ENCODE measurements at regions not wholly inside any gene's neighbourhood (a gene's known extent, or its start where the extent isn't known, plus 50 kb on each side); places are given as distances from the start of the nearest gene placed in this dataset.

DNA sequence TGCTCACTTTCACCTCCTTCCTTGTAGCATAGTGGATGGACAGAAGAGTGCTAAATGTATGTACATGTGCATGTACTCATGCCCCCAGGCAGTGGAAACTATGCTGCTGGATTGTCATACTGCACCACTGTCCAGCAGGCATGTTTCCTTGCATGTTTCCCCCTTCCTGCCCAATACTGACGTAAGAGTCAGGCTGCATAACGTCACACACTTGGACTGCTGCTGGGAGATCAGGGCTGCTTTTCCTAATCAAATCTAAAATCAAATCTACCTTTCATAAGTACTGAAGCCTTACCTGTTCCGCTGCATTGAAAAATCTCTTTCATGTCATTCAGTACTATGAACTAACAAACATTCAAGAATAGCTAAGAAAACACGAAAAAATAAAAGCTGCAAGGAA is 67.9 kb upstream of the ROBO1 start:
- TF ChIP-seq EZH2phosphoT487 (IDR thresholded peaks at IDR 0.05; ENCODE audit: insufficient read depth, low read depth) (no peak), EZH2 (IDR thresholded peaks at IDR 0.05; ENCODE audit: insufficient read depth, poor library complexity, severe bottlenecking) (no peak)
